Esophagus squamous epithelium (tissue), 4 donors: ENCODE measurements at regions not wholly inside any gene's neighbourhood (a gene's known extent, or its start where the extent isn't known, plus 50 kb on each side); places are given as distances from the start of the nearest gene placed in this dataset.
"Not testable (repeated sequence)": the region's sequence is repeated elsewhere in the genome, so short reads cannot be mapped to it uniquely, and the experiment has no call there.

Source experiments
- POLR2A ChIP-seq, 4 donors: fragments of 450-650 bp; IDR thresholded peaks; one replicate each; pipeline ENCODE4 v1.6.1; 2017; ENCODE audit warnings: antibody characterized with exemption in 4 of 4, mild to moderate bottlenecking in 4 of 4, moderate library complexity in 3 of 4
- TF ChIP-seq, protein P1 (sequence below), 6 experiments: fragments of 450-650 bp in 4 of 6; fragments of 200-600 bp in 2 of 6; sonication (generic) in 2 of 6; IDR thresholded peaks; one replicate each; pipeline ENCODE4 v1.5.1; 2016 to 2019; ENCODE audit warnings: antibody characterized with exemption in 6 of 6, mild to moderate bottlenecking in 4 of 6, moderate library complexity in 4 of 6

DNA sequence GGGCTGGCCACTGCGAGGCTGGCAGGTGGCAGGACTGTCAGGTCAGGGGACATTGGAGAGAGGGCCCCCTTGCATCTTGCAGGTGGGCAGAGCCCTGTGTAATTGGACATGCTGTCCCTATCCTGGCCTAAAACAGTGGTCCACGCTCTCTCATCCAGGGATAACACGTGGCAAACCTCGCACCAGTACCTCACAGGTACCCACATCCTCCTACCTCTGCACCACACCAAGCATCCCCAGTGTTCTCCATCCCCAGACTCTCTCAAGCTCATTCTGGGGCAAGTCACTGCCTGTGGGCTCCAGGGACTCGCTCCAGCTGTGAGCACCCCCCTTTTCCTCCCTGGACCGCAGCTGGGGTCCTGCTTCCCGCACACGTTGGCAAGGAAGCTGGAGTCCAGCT lies 212.3 kb upstream of the LRRC61 start:
- TF ChIP-seq, protein P1, sequence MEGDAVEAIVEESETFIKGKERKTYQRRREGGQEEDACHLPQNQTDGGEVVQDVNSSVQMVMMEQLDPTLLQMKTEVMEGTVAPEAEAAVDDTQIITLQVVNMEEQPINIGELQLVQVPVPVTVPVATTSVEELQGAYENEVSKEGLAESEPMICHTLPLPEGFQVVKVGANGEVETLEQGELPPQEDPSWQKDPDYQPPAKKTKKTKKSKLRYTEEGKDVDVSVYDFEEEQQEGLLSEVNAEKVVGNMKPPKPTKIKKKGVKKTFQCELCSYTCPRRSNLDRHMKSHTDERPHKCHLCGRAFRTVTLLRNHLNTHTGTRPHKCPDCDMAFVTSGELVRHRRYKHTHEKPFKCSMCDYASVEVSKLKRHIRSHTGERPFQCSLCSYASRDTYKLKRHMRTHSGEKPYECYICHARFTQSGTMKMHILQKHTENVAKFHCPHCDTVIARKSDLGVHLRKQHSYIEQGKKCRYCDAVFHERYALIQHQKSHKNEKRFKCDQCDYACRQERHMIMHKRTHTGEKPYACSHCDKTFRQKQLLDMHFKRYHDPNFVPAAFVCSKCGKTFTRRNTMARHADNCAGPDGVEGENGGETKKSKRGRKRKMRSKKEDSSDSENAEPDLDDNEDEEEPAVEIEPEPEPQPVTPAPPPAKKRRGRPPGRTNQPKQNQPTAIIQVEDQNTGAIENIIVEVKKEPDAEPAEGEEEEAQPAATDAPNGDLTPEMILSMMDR (IDR thresholded peaks at IDR 0.05), result not testable (repeated sequence)
- not testable (repeated sequence) for TF ChIP-seq POLR2A (IDR thresholded peaks at IDR 0.05)
